Central memory CD8-positive, alpha-beta T cell (primary cell): ENCODE measurements at regions not wholly inside any gene's neighbourhood (a gene's known extent, or its start where the extent isn't known, plus 50 kb on each side); places are given as distances from the start of the nearest gene placed in this dataset.

Source experiments
- ATAC-seq: fragments of 150-1000 bp; cut with Tn5 transposase; replicated peaks from 2 replicates; pipeline ENCODE4 v1.10.0; 2022; ENCODE audit warnings: mild to moderate bottlenecking, moderate FRiP score, moderate number of reproducible peaks; ENCODE audit not compliant: poor library complexity, severe bottlenecking; ENCODE audit errors: extremely low read depth
- DNase-seq, 2 donors: peaks; one replicate each; pipeline ENCODE4 v3.0.0; 2021; ENCODE audit warnings: low spot score in 2 of 2
- H3K27ac Mint-ChIP-seq: one replicate; pipeline ENCODE4 v1.8.0; 2022; ENCODE audit warnings: low read depth, mild to moderate bottlenecking, moderate library complexity, mixed read lengths
- H3K27me3 Mint-ChIP-seq: one replicate; pipeline ENCODE4 v1.8.0; 2022; ENCODE audit warnings: mixed read lengths
- H3K36me3 Mint-ChIP-seq: one replicate; pipeline ENCODE4 v1.8.0; 2022; ENCODE audit warnings: mild to moderate bottlenecking, moderate library complexity, mixed read lengths; ENCODE audit not compliant: insufficient read depth
- H3K4me1 Mint-ChIP-seq: one replicate; pipeline ENCODE4 v1.8.0; 2022; ENCODE audit warnings: mixed read lengths
- H3K4me3 Mint-ChIP-seq: one replicate; pipeline ENCODE4 v1.8.0; 2022; ENCODE audit warnings: mild to moderate bottlenecking, moderate library complexity, mixed read lengths
- H3K9me3 Mint-ChIP-seq: one replicate; pipeline ENCODE4 v1.8.0; 2022; ENCODE audit warnings: mixed read lengths

DNA sequence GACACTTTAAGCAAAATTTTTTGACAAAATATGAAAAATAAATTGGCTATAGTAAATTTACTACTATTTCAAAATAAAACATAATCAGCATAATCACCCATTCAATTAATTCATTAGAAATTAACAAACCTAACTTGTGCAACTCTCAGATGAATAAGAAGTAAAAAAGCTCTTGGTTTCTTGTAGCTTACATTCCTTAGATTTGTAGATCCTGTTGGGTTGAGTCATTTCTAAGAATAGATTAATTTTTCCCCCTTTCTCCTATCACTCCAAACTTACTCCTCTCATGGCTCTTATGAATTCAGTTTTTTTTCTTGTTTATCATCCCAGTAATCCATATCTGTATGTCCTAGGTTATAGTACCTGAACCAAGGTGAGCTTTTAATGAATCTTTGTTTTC lies 230.9 kb upstream of the LRIG3 start:
- Mint-ChIP-seq H3K4me3 (no peak overlapping the region), H3K27me3 (no peaks in the 10 kb centered on the region), H3K9me3 (peaks cover 15% of the 10 kb centered on the region), H3K36me3 (no peaks in the 10 kb centered on the region), H3K27ac (no peak overlapping the region), H3K4me1 (no peaks in the 10 kb centered on the region)
- ATAC-seq, result no peak
- DNase-seq, result no peak

DNA sequence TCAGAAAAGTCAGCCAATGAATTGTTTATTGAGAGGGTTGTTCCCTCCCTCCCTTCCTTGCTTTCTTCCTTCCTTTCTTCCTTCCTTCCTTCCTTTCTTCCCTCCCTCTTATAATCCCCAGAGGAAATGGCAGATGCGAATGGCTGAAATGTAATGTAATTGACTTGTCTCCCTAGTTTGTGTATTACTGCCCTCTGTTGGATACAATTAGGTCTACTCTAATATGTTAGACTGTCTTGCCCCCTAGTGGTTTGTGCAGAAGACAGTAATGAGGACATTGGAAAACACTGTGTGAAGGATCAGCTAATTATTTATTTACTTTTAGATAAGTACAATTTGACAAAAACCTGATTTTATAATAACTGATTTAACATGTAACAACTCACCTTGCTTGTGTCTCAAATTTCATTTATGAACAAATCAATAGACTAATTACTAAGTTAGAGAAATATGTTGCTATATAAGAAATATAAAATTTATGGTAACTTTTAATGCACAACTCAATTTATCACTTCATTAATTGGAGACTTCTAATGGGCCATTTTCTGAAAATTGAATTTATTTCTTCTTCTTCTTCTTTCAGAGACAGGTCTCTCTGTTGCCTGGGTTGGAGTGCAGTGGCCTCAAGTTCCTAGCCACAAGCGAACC lies 229.8 kb upstream of the LRIG3 start:
- Mint-ChIP-seq H3K27me3 (no peaks in the 10 kb centered on the region), H3K36me3 (no peaks in the 10 kb centered on the region), H3K4me3 (no peak overlapping the region), H3K27ac (no peak overlapping the region), H3K9me3 (peaks cover 15% of the 10 kb centered on the region), H3K4me1 (no peaks in the 10 kb centered on the region)
- ATAC-seq, result no peak
- DNase-seq, result no peak

DNA sequence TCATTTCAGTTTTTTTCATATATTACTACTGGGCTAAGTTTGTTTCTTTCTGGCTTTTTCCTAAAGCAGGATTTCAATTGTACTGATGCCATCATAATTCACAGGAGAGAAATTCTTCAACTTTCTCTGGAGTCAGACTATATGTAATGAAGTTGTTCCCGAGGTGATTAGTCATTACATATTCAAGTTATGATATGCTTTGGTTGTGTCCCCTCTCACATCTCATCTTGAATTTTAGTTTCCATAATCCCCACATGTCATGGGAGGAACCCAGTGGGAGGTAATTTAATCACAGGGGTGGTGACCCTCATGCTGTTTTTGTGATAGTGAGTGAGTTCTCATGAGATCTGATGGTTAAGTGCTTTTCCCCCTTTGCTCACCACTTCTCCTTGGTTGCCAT lies 227.5 kb upstream of the LRIG3 start:
- DNase-seq (no peak), ATAC-seq (no peak)
- H3K4me1 Mint-ChIP-seq, result no peaks in the 10 kb centered on the region
- H3K9me3 Mint-ChIP-seq, result peaks cover 9% of the 10 kb centered on the region
- H3K27me3 Mint-ChIP-seq, result no peaks in the 10 kb centered on the region
- no peak overlapping the region for H3K27ac Mint-ChIP-seq
- H3K4me3 Mint-ChIP-seq, result no peak overlapping the region
- no peaks in the 10 kb centered on the region for H3K36me3 Mint-ChIP-seq

DNA sequence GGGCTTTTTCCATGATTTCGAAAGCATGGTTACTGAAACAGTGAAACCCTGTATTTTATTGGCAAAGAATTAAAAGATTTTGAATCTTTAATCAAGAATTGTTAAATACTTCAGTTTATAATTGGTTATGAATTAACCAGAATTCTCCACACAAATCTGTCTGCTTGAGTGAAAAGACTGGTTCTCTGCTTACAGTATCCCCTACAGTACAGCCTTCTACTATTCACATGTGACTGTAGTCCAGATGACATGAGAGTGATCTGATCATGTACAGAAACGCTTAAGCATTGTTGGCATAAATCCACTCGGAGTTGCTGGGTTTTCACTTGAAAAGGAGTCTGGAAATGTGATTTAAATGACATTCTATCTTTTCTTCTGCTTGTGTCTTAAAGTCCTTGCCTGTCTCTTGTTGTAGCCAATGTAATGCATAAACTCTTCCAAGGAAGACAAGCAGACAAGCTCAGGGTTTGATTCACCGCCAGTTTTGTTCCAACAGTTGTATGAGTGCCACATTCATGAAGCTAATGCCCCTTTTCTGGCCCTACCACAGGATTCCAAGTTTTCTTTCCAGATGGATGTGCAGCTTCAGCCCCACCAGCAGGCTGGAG lies 222.0 kb upstream of the LRIG3 start:
- Mint-ChIP-seq H3K4me1 (no peaks in the 10 kb centered on the region), H3K36me3 (no peaks in the 10 kb centered on the region), H3K27me3 (no peaks in the 10 kb centered on the region), H3K27ac (no peak overlapping the region), H3K4me3 (no peak overlapping the region), H3K9me3 (no peaks in the 10 kb centered on the region)
- no peak for ATAC-seq
- no peak for DNase-seq

DNA sequence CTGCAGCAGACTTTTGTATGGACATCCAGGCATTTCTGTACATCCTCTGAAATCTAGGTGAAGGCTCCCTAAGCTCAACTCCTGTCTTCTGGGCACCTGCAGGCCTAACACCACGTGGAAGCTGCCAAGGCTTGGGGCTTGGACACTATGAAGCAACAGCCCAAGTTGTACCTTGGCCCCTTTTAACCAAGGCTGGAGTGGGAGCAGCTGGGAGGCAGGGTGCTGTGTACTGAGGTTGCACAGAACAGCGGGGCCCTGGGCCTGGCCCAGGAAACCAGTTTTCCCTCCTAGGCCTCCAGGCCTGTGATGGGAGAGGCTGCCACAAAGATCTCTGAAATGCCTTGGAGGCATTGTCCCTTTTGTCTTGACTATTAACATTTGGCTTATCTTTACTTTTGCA lies 214.4 kb upstream of the LRIG3 start:
- Mint-ChIP-seq H3K4me1 (no peaks in the 10 kb centered on the region), H3K27ac (no peak overlapping the region), H3K27me3 (no peaks in the 10 kb centered on the region), H3K36me3 (no peaks in the 10 kb centered on the region), H3K4me3 (no peak overlapping the region), H3K9me3 (no peaks in the 10 kb centered on the region)
- ATAC-seq, result no peak
- no peak for DNase-seq

DNA sequence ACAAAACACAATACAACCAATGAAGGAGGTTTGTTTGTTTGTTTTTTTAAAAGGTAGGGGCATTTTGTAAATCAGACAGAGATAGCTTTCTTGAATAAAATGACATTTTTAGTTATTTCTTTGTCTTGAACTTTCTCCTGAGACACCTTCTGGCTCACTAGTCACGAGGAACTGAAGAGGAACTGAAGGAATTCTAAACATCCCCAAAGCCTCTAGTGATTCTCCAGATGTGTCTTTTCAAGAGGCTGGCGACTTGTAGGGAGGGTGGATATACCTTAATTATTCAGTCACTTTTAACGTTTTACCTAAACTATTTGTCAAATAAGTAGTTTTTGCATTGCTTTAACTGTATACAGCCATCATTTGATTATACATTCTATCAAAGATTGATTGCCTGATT lies 211.2 kb upstream of the LRIG3 start:
- Mint-ChIP-seq H3K27ac (no peak overlapping the region), H3K4me3 (no peak overlapping the region), H3K27me3 (no peaks in the 10 kb centered on the region), H3K9me3 (peaks cover 5% of the 10 kb centered on the region), H3K4me1 (no peaks in the 10 kb centered on the region), H3K36me3 (no peaks in the 10 kb centered on the region)
- DNase-seq, result no peak
- ATAC-seq, result no peak

DNA sequence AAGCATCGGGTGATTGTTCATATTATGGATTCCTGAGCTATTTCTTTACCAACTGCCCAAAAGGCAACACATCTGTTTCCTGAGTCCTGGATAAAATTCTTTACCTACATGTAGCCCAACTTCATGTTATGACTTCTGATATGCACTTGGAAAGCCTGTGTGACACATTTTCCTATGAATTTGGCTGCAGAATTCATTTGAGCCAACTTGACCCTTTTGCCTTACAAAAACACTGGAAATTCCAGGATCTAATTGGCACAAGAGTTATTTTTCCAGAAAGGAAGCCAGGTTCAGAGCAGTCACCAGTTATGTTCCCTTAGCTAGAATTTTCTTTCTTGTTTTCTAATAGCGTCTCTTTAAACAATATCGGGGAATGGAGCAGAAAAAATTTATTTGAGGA lies 202.5 kb upstream of the LRIG3 start:
- no peak overlapping the region for H3K4me3 Mint-ChIP-seq

DNA sequence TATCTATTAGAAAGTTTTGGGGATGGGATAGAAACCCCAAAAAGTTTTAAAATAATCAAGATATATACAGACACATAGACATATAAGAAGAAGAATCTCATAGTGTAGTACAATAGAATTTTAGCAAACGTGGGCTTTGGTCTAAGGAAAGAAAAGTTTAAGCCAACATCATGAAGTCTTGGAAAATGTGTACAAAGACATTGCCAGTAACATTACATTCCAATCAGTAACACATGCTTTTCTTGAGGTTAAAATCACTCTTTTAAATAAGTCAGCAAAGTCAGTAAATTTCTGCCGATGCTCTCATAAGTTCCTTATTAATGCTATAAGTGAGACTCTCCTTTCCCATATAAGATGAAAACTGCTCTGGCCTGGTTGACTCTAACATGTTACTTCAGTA lies 201.1 kb upstream of the LRIG3 start:
- H3K36me3 Mint-ChIP-seq, result no peaks in the 10 kb centered on the region
- no peak for DNase-seq

More for the DNA sequence above, 202.5 kb upstream of the LRIG3 start:
- DNase-seq, result no peak
- ATAC-seq, result no peak
- Mint-ChIP-seq H3K9me3 (peaks cover 40% of the 10 kb centered on the region), H3K27ac (no peak overlapping the region), H3K36me3 (no peaks in the 10 kb centered on the region), H3K4me1 (no peaks in the 10 kb centered on the region), H3K27me3 (no peaks in the 10 kb centered on the region)

DNA sequence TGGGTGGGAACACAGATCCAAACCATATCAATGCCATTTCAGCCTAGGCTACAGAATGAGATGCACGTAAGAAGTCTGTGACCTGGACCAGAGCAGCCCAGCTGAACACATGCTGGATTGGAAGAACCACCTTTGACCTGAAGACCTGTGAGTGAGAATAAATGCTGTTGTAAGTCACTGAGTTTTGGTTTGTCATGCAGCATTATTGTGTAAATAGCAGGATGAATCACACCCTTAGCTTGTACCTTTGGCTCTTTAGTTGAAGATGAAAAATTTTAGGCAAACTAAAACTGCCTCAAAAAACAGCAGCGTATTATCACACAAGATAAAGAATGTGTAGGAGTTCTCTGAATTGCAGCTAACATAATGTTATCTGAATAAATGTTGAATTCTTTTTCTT lies 199.4 kb upstream of the LRIG3 start:
- Mint-ChIP-seq H3K36me3 (no peaks in the 10 kb centered on the region), H3K9me3 (peaks cover 33% of the 10 kb centered on the region), H3K4me3 (no peak overlapping the region), H3K4me1 (no peaks in the 10 kb centered on the region), H3K27me3 (no peaks in the 10 kb centered on the region), H3K27ac (no peak overlapping the region)
- ATAC-seq (no peak), DNase-seq (no peak)

More for the DNA sequence above, 201.1 kb upstream of the LRIG3 start:
- H3K4me3 Mint-ChIP-seq, result no peak overlapping the region
- H3K27ac Mint-ChIP-seq, result no peak overlapping the region
- ATAC-seq, result no peak
- no peaks in the 10 kb centered on the region for H3K27me3 Mint-ChIP-seq
- H3K9me3 Mint-ChIP-seq, result peaks cover 41% of the 10 kb centered on the region
- H3K4me1 Mint-ChIP-seq, result no peaks in the 10 kb centered on the region

DNA sequence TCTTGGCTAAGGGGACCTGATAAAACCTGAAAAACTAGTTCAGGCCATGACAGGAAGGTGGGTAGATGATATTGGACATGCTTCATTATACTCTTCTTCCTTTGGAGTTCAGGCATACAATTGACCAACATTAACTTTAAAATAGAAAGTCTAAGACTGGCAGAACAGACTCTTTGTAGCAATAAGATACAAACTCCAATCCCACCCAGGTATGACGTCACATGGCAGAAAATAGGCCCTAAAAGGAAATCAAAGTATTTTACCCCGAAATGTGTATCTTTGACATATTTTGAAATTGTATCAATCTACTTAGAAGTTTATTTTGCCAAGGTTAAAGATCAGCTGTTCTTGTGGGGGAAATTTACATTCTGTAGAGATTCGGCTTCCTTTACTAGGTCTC lies 198.1 kb upstream of the LRIG3 start:
- DNase-seq (no peak), ATAC-seq (no peak)
- Mint-ChIP-seq H3K27me3 (no peaks in the 10 kb centered on the region), H3K4me1 (no peaks in the 10 kb centered on the region), H3K9me3 (peaks cover 29% of the 10 kb centered on the region), H3K36me3 (no peaks in the 10 kb centered on the region), H3K4me3 (no peak overlapping the region), H3K27ac (no peak overlapping the region)

DNA sequence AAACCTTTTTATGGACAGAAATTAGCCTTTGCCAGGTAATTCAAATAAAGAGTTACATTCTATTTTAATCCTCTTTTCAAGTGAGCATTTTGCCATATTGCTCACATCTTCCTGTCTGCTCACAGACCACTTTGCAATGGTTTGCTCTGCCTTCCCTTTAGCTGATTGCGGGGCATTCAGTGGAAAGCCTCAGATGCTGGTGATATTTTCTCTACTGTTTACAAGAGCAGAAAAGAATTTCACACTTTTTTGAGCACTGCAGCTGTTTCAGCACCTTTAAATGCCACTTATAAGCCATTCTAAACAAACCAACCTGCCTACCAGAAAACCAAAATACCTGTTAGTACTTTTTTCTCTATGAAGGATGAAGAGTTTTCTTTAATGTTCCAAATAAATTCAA lies 195.7 kb upstream of the LRIG3 start:
- no peaks in the 10 kb centered on the region for H3K27me3 Mint-ChIP-seq
- H3K27ac Mint-ChIP-seq, result no peak overlapping the region
- H3K9me3 Mint-ChIP-seq, result peaks cover 20% of the 10 kb centered on the region
- no peaks in the 10 kb centered on the region for H3K4me1 Mint-ChIP-seq
- no peak for DNase-seq
- no peak for ATAC-seq
- no peaks in the 10 kb centered on the region for H3K36me3 Mint-ChIP-seq
- H3K4me3 Mint-ChIP-seq, result no peak overlapping the region

DNA sequence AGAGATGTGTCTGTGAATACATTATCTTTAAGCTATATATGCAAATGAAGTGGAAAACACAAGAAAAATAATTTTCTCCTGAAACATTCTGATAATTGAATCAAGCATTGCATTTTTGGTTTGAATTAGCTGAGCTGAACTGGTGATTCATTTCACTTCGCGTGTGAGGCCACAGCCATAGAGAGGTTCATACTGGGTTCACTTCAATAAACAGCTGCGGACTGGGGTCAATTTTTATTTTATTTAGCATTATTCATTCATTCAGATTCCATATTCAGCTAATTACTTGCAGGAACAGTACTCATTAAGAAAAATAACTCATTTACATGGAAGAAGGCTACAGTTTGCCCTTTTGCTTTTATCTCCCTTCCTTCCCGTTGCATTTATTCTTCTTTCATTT lies 195.2 kb upstream of the LRIG3 start:
- Mint-ChIP-seq H3K4me1 (no peaks in the 10 kb centered on the region), H3K27me3 (no peaks in the 10 kb centered on the region), H3K4me3 (no peak overlapping the region), H3K36me3 (no peaks in the 10 kb centered on the region), H3K9me3 (peaks cover 21% of the 10 kb centered on the region), H3K27ac (no peak overlapping the region)
- no peak for DNase-seq
- no peak for ATAC-seq

DNA sequence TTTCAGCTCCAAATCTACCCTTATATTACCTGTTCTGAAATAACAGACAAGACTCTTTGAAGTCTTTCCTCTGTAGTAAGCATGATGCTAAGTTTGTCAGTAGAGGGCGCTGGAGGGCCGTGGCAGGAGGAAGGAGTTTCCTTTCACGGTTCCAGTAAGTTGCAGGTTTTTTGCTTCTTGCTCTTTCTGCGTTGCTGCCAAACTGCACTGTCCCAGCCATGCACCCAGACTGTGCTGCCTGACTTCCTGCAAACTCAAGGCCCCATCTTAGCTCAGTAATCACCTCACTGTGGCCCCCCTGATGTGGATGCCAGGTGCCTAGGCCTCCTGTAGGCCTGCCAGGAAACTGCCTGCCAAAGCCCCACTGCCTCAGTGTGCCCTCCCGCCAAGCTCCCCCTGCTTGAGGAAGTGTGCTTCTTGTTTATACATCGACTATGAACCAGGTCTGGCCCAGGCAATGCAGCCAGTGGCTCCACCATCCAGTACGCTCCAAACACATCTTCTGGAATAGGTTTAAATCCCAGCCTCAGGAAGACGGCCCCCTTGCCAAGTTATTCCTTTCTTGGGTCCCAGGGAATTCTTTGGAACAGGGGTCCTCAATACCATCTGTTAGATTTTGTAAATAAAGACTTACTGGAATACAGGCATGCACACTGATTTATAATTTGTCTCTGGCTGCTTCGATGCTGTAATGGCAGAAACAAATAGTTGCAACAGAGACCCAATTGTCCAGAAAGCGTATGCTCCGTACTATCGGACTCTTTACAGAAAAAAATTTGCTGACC lies 193.7 kb upstream of the LRIG3 start:
- DNase-seq, result no peak
- no peak for ATAC-seq
- H3K27me3 Mint-ChIP-seq, result no peaks in the 10 kb centered on the region
- no peaks in the 10 kb centered on the region for H3K36me3 Mint-ChIP-seq
- peaks cover 16% of the 10 kb centered on the region for H3K9me3 Mint-ChIP-seq
- no peaks in the 10 kb centered on the region for H3K4me1 Mint-ChIP-seq
- H3K27ac Mint-ChIP-seq, result no peak overlapping the region
- no peak overlapping the region for H3K4me3 Mint-ChIP-seq
